ENCODE measurements at regions not wholly inside any gene's neighbourhood (a gene's known extent, or its start where the extent isn't known, plus 50 kb on each side); places are given as distances from the start of the nearest gene placed in this dataset.

- TF ChIP-seq CTCF (conservative IDR thresholded peaks at IDR 0.05; ENCODE audit: low read depth, low read length) (no peak), EZH2 (IDR thresholded peaks at IDR 0.05; ENCODE audit: low read length, unreplicated experiment) (no peak)
These were observed 754.7 kb downstream of the DHX35 start for GRCh38 chr20:39716796-39717341.
